GM19240 (cell line): ENCODE measurements at regions not wholly inside any gene's neighbourhood (a gene's known extent, or its start where the extent isn't known, plus 50 kb on each side); places are given as distances from the start of the nearest gene placed in this dataset.

ENCODE experiments used
- DNase-seq: peaks from one replicate; pipeline ENCODE4 v3.0.0; 2011; ENCODE audit warnings: low spot score; ENCODE audit not compliant: insufficient read length

GRCh38 chr9:2311920-2312319, 296.8 kb downstream of the SMARCA2 start:
- no peak for DNase-seq

DNA sequence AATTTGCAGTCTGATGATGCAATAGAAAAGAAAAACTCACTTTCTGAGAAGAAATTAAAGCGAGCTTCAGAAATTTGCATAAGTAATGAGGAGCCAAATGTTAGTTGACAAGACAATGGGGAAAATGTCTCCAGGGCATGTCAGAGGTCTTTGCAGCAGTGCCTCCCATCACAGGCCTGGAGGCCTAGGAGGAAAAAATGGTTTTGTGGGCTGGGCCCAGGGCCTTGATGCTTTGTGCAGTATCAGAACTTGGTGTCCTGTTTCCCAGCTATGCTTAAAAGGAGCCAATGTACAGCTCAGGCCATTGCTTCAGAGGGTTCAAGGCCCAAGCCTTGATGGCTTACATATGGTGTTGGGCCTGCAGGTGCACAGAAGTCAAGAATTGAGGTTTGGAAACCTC, 298.4 kb downstream of the SMARCA2 start:
- DNase-seq: no peak

DNA sequence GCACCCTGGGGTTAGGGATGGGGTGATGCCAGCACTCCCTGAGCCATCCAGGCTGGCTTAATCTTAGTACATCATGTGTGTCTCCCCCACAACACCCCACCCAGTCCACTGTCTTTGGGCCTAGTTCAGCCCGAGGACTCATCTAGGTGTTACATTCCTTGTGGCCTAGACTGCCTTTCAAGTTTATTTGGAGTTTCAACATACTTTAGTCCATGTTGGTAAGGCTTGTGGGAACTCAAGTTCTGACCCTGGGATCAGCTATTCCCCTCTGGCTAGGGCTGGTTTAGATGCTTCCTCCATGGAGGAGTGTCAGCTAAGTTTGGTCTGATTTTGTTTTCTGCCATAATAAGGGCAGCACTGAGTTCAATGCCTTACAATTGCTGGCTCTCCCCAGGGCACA, 302.4 kb downstream of the SMARCA2 start:
- no peak for DNase-seq

GRCh38 chr9:2319421-2319820, 302.2 kb upstream of the VLDLR start:
- no peak for DNase-seq

DNA sequence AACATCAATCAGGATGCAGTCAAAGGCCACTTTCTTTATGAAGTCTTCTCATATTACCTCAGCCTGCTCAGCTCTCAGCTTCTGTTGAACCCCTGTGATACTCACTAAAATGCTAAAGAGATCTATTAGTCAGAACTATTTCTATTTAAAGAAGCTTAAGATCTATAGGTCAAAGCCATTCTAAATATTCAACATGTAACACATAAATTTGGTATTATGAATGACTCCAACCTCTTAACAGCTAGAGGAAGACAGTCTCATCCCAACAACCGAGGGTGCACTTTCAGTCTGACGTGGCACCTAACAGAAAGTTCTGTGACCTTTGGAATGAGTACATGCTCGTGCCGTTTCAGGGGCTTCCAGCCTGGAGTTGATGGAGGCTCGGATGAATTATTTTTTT, 301.5 kb upstream of the VLDLR start:
- no peak for DNase-seq

- no peak for DNase-seq
Measured at GRCh38 chr9:2320632-2321031, 301.0 kb upstream of the VLDLR start.

GRCh38 chr9:2321523-2322148, 300.0 kb upstream of the VLDLR start:
- no peak for DNase-seq

DNA sequence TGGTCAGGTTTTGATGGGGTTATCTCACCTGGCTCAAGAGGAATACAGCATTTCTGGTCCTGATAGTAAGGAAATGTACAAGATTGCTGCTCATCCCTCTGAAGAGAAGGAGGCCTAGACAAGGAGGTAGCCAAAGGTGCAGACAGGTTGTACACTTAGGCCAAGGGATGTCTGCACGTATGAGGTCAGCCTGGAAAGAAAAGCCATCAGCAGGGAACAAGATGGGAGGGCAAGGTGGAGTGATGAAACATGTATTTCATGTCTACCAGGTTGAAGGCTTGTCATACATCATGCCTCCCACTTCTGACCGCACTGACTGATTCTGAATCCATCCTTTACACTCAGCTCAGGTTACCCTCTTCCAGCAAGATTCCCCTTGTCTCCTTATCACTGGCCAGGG, 296.8 kb upstream of the VLDLR start:
- no peak for DNase-seq

DNA sequence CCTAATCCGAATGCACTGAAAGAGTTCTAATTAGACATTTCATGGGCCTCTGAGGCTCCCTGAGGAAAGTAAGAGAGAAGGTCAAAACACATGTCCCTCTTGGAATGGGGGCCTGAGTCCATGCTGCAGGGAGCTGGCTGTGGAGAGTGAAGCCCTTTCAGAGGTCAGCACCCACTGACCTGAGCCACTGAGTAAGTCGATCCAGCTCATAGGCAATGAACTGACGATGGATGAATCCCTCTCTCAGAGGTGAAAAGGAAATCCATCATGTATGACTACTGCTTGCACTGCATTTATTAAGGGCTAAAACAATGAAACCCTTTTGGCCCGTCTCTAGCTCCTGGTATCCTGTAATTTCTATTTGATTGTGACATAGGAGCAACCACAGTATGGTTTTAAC, 288.9 kb upstream of the VLDLR start:
- no peak for DNase-seq

DNA sequence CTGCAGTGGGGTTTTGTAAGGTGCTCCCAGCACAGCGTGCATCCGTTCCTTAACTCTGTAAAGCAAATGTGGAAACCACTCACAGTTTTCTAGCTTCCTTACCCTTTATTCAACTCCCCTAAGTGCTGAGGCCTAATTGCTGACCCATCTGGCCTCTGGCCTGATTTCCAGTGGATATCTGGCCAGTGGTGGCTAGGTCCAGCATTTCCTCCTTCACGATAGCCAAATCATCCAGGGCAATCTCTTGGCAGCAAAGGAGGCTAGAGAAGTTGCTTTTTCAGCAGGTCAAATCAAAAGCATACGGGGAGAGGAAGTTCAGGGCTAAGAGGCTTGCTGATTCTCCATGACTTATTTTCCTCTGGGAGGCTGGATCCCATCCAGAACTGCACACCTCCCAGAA, 286.3 kb upstream of the VLDLR start:
- DNase-seq: no peak

GRCh38 chr9:2336055-2336454, 285.5 kb upstream of the VLDLR start:
- no peak for DNase-seq

- no peak for DNase-seq
Measured at GRCh38 chr9:2337131-2337530, 284.5 kb upstream of the VLDLR start.

DNA sequence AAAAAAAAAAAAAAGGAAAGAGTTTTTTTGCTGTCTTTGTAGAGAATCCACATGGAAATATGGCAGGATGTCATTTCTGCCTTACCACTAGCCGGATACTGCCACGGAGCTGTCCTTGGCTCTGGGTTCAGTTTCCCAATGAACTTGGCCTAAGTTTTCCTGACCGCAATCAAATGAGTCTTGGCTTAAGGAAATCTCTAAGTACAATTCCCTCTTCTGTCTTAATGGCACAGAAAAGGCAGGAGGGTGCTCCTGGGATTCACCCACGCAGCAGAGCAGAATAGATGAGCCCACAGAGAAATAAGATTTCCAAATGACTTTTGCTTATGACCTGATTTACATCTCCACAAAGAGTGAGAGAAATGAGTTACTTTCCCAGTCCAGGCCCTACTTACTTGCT, 284.0 kb upstream of the VLDLR start:
- no peak for DNase-seq

DNA sequence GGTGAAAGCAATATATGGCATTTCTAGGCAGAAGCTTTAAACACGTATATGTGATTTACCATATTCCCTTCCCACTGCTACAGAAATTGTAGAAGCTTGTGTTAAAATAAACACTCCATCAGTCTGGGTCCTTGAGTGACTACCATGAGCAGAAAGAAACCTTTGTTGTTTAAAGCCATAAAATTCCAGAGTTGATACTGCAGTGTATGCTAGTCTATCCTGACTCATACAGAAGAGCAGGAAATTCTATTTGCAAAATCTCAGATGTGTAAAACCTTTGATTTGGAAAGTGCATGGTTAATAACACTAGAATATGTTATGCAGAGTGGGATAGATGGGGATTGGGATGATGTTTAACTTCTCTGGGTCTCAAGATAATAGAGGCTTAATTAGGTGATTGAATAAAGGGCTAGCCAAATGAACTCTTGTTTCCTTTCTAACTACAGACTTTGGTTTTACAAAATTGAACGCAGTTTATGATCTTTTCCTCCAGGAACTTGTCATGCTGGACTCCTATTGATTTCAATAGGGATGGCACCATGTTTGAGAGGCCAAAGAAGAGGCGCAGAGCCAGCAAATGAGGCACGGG, 282.7 kb upstream of the VLDLR start:
- DNase-seq: no peak

DNA sequence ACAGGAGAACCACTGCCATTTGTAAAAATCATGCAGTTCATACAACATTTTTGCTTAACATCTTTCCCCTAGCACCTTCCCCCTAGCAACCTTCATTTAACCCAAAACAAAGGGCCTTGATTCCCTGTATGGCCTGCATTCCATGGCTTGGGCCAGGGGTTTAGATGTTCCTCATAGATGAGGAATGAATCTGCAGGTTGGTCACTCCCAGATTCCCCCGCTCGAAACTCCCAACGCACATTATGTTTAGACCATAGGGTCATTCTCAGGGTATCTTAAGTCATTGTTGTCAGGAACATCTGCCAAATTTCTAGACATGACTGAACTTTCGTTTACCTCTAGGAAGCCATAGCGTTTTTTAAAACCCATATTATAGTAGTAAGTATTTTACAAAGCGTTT, 282.2 kb upstream of the VLDLR start:
- no peak for DNase-seq

DNA sequence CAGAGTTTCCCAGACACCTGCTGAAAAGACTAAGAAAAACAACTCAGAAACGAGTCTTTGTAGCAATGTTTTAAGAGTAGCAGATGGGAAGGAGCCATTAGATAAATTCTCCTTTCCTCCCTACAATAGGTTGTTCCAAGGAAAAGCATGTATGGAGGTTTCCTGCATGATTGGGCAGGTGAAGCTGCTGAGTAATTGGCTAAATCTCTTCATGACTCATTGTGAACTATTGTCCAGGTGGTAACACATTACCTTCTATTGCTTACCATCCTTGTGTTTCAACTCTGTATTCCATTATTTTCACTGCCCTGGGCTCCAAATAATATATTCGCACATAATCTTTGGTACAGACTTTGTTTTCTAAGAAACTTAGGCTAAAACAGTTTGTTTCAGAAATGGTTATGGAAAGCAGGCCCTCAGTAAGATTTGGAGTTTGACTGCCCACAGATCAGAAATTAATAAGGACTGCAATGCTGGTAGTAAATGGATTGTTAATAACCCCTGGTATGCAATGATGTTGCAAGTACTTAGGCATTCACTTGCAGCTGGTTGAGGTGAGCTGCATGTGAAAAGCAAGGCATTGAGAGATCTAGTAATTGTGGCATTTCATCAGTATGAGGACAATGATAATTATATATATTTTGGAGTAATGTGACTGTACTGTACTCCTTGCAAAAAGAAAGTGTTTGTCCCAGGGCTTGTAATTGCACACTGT, 281.4 kb upstream of the VLDLR start:
- no peak for DNase-seq

DNA sequence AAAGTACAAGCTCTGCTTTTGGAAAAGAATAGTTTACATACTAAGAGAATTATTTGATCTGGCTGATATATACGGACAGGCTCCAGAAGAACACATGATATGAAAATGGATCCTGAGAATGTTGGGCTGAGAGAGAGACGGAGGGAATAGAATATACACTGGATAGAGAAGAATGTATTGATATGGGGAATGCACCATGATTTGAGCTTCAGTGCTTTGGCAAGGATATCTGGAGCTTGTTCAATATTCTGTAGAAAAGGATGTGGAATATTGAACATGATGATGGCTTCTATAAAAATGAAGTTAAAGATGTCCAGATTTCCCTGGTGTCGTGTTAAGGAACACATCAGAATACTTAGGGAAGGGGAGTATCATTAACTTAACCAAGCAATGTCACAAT, 280.5 kb upstream of the VLDLR start:
- DNase-seq: no peak

DNA sequence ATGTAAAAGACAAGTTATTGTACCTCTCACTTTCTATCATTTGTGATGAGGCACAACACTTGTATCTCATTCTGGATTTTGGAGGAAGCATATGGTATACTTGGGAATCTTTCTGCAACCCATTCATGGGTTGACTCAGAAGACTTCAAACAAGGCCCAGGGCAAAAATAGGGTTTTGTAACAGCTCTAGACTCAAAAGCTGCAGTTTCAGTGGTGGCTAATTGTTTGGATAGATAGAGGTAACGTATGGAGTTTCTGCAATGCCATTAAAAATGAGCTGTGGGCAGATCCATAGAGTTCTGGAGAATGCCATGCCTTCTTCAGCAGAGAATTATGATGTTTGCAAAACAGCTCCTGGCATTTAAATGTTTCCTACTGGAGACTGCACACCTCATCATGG, 279.6 kb upstream of the VLDLR start:
- DNase-seq: no peak

DNA sequence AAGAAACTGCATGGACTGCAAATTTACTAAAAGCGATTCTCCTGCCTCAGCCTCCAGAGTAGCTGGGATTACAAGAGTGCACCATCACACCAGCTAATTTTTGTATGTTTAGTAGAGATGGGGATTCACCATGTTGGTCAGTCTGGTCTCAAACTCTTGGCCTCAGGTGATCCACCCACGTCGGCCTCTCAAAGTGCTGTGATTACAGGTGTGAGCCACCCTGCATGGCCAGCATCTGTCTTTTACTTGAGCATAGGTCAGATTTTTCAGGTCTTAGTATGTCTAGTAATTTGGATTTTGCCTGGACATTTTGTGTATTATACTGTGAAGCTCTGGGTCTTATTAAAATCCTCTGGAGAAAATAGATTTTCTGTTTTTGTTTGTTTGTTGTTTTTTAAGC, 277.8 kb upstream of the VLDLR start:
- DNase-seq: no peak

DNA sequence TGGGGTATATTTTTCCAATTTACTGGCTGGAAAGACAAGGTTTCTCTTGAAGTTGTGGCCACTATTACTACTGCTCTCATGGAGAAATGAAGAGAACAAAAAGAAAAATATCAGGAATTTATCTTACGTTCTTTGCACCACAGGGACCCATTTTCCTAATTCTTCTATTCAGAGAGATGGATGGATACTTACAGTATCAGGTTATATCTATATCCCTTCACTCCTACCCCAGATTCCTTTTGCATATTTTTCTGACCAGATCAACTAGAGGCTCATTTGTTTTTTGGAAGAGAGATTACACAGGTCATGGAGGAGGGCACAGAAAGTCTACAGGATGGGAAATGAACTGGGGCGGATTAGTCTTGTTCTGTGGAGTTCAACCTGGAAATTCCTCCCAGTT, 277.2 kb upstream of the VLDLR start:
- no peak for DNase-seq

DNA sequence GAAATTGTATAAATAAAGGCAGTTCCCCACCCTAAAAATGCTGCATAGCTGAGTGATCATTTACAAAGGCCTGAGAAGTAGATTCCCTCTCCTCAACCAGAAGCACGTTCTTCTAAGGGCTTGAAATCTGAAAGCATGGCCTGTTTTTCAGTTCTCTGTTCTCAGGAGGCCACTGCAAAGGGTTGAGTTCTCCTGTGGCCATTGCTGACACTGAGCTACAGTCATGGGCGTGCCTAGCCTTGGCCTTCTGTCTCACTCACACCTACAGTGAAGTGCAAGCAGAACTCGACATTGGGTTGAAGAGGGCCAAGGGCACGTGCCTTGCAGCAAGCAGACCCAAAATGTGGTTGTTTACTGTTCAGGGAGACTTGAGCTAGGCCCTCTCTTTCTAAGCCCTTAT, 276.6 kb upstream of the VLDLR start:
- DNase-seq: no peak

DNA sequence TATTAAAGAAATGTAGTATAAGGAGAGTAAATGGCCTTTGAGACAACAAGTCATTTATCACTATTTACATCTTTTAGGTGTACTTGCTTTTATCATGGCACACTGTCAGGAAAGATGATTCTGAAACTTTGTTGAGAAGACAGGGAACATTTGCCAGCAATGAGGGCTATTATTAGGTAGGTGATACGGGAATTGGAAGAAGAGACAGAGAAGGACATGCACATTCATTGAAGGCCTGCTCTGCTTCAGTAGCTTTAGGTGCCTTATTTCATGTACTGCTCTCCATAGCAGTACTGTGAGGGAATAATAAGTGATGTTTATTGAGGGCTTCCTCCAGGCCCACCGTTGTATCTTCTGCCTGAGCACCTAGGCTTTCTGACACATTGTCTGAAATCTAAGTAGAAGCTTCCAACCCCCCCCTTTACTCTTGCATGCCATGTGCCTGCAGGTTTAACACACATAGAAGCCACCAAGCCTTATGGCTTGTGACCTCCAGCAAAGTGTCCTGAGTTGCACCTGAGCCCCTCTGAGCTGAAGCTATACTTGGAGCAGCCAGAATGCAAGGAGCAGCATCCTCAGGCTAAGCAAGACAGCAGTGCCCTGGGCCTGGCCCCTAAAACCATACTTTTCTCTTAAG, 275.2 kb upstream of the VLDLR start:
- no peak for DNase-seq

DNA sequence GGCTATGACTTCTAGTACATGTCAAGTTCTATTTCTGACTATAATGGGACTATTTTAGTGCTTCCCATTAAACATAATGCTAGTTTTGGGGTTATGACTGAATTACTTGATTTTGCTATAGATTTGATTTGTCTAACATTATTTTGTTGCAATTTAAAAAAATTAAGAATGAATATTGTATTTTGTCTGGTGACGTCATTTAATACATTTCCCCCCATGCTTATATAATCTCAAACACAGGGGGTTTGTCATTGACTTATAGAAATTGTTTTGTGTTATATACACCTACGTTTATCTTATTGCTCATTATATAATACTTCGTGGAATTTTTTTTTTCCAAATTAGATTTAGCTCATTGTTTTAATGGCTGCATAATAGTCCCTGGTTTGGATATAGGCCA, 270.3 kb upstream of the VLDLR start:
- DNase-seq: no peak
